ENCODE measurements at regions not wholly inside any gene's neighbourhood (a gene's known extent, or its start where the extent isn't known, plus 50 kb on each side); places are given as distances from the start of the nearest gene placed in this dataset.
"Not testable (repeated sequence)": the region's sequence is repeated elsewhere in the genome, so short reads cannot be mapped to it uniquely, and the experiment has no call there.

GRCh38 chr6:105691081-105691480 is 288.2 kb upstream of the PREP start:
- 80 to 100% methylated on average over 1 to 2 of the region's 3 CpGs for WGBS, 2 experiments
- H3K27ac ChIP-seq (ENCODE audit: insufficient read depth, low read depth, low read length, poor library complexity, severe bottlenecking), result no peak overlapping the region
- H3K9me3 ChIP-seq (ENCODE audit: control insufficient read depth, low read length), result no peaks in the 10 kb centered on the region
- H3K36me3 ChIP-seq (ENCODE audit: control insufficient read depth, insufficient read depth, low read length), result no peaks in the 10 kb centered on the region
- no peaks in the 10 kb centered on the region for H3K4me1 ChIP-seq (ENCODE audit: control insufficient read depth, insufficient read depth, low read length)
- no peak overlapping the region for H3K4me3 ChIP-seq (ENCODE audit: insufficient read depth, low read depth, low read length)
- H3K27me3 ChIP-seq (ENCODE audit: control insufficient read depth, insufficient read depth, low read length, poor library complexity, severe bottlenecking), result no peaks in the 10 kb centered on the region

- no peaks in the 10 kb centered on the region for H3K4me1 ChIP-seq (ENCODE audit: control insufficient read depth, insufficient read depth, low read length)
- H3K27ac ChIP-seq (ENCODE audit: insufficient read depth, low read depth, low read length, poor library complexity, severe bottlenecking), result no peak overlapping the region
- no peak overlapping the region for H3K4me3 ChIP-seq (ENCODE audit: insufficient read depth, low read depth, low read length)
- H3K36me3 ChIP-seq (ENCODE audit: control insufficient read depth, insufficient read depth, low read length), result no peaks in the 10 kb centered on the region
- no peaks in the 10 kb centered on the region for H3K9me3 ChIP-seq (ENCODE audit: control insufficient read depth, low read length)
- no peaks in the 10 kb centered on the region for H3K27me3 ChIP-seq (ENCODE audit: control insufficient read depth, insufficient read depth, low read length, poor library complexity, severe bottlenecking)
- WGBS, 2 experiments, result 64 to 100% methylated on average over 1 of the region's 1 CpG
These were observed 285.7 kb upstream of the PREP start for GRCh38 chr6:105688573-105688972.

- not testable (repeated sequence) for H3K4me3 ChIP-seq (ENCODE audit: insufficient read depth, low read depth, low read length); H3K27me3 ChIP-seq (ENCODE audit: control insufficient read depth, insufficient read depth, low read length, poor library complexity, severe bottlenecking); H3K9me3 ChIP-seq (ENCODE audit: control insufficient read depth, low read length); H3K27ac ChIP-seq (ENCODE audit: insufficient read depth, low read depth, low read length, poor library complexity, severe bottlenecking); H3K4me1 ChIP-seq (ENCODE audit: control insufficient read depth, insufficient read depth, low read length); H3K36me3 ChIP-seq (ENCODE audit: control insufficient read depth, insufficient read depth, low read length)
- WGBS, 2 experiments, result 90 to 96% methylated on average over 1 of the region's 1 CpG
These were observed 283.9 kb upstream of the PREP start for GRCh38 chr6:105686793-105687192.

GRCh38 chr6:105681061-105681460 is 278.2 kb upstream of the PREP start:
- Histone ChIP-seq H3K27me3 (ENCODE audit: control insufficient read depth, insufficient read depth, low read length, poor library complexity, severe bottlenecking) (no peaks in the 10 kb centered on the region), H3K4me3 (ENCODE audit: insufficient read depth, low read depth, low read length) (no peak overlapping the region), H3K36me3 (ENCODE audit: control insufficient read depth, insufficient read depth, low read length) (no peaks in the 10 kb centered on the region), H3K9me3 (ENCODE audit: control insufficient read depth, low read length) (no peaks in the 10 kb centered on the region), H3K27ac (ENCODE audit: insufficient read depth, low read depth, low read length, poor library complexity, severe bottlenecking) (no peak overlapping the region), H3K4me1 (ENCODE audit: control insufficient read depth, insufficient read depth, low read length) (no peaks in the 10 kb centered on the region)
- WGBS, 2 experiments, result 84 to 91% methylated on average over 1 of the region's 1 CpG

- no peaks in the 10 kb centered on the region for H3K27me3 ChIP-seq (ENCODE audit: control insufficient read depth, insufficient read depth, low read length, poor library complexity, severe bottlenecking)
- H3K4me3 ChIP-seq (ENCODE audit: insufficient read depth, low read depth, low read length), result no peak overlapping the region
- H3K9me3 ChIP-seq (ENCODE audit: control insufficient read depth, low read length), result no peaks in the 10 kb centered on the region
- WGBS, 2 experiments, result 71% methylated on average over 1 of the region's 1 CpG; no CpG with 5 or more reads in 1 of the 2 experiments
- H3K4me1 ChIP-seq (ENCODE audit: control insufficient read depth, insufficient read depth, low read length), result no peaks in the 10 kb centered on the region
- H3K27ac ChIP-seq (ENCODE audit: insufficient read depth, low read depth, low read length, poor library complexity, severe bottlenecking), result no peak overlapping the region
- no peaks in the 10 kb centered on the region for H3K36me3 ChIP-seq (ENCODE audit: control insufficient read depth, insufficient read depth, low read length)
These were observed 277.2 kb upstream of the PREP start for GRCh38 chr6:105680131-105680530.

GRCh38 chr6:105678516-105678915 is 275.6 kb upstream of the PREP start:
- no CpG with 5 or more reads among the region's 1 CpG for WGBS, 2 experiments
- H3K4me1 ChIP-seq (ENCODE audit: control insufficient read depth, insufficient read depth, low read length), result no peaks in the 10 kb centered on the region
- H3K27ac ChIP-seq (ENCODE audit: insufficient read depth, low read depth, low read length, poor library complexity, severe bottlenecking), result no peak overlapping the region
- H3K27me3 ChIP-seq (ENCODE audit: control insufficient read depth, insufficient read depth, low read length, poor library complexity, severe bottlenecking), result no peaks in the 10 kb centered on the region
- no peak overlapping the region for H3K4me3 ChIP-seq (ENCODE audit: insufficient read depth, low read depth, low read length)
- no peaks in the 10 kb centered on the region for H3K36me3 ChIP-seq (ENCODE audit: control insufficient read depth, insufficient read depth, low read length)
- H3K9me3 ChIP-seq (ENCODE audit: control insufficient read depth, low read length), result no peaks in the 10 kb centered on the region

- WGBS, 2 experiments, result 93 to 97% methylated on average over 2 of the region's 2 CpGs
- no peak overlapping the region for H3K27ac ChIP-seq (ENCODE audit: insufficient read depth, low read depth, low read length, poor library complexity, severe bottlenecking)
These were observed 275.0 kb upstream of the PREP start for GRCh38 chr6:105677671-105678475.

GRCh38 chr6:105676857-105677256 is 274.0 kb upstream of the PREP start:
- Histone ChIP-seq H3K9me3 (ENCODE audit: control insufficient read depth, low read length) (no peaks in the 10 kb centered on the region), H3K36me3 (ENCODE audit: control insufficient read depth, insufficient read depth, low read length) (no peaks in the 10 kb centered on the region), H3K27ac (ENCODE audit: insufficient read depth, low read depth, low read length, poor library complexity, severe bottlenecking) (no peak overlapping the region), H3K4me3 (ENCODE audit: insufficient read depth, low read depth, low read length) (no peak overlapping the region), H3K27me3 (ENCODE audit: control insufficient read depth, insufficient read depth, low read length, poor library complexity, severe bottlenecking) (no peaks in the 10 kb centered on the region), H3K4me1 (ENCODE audit: control insufficient read depth, insufficient read depth, low read length) (no peaks in the 10 kb centered on the region)
- 90 to 96% methylated on average over 3 of the region's 3 CpGs for WGBS, 2 experiments

More at GRCh38 chr6:105677671-105678475, 275.0 kb upstream of the PREP start:
- Histone ChIP-seq H3K9me3 (ENCODE audit: control insufficient read depth, low read length) (no peaks in the 10 kb centered on the region), H3K27me3 (ENCODE audit: control insufficient read depth, insufficient read depth, low read length, poor library complexity, severe bottlenecking) (no peaks in the 10 kb centered on the region), H3K4me1 (ENCODE audit: control insufficient read depth, insufficient read depth, low read length) (no peaks in the 10 kb centered on the region), H3K36me3 (ENCODE audit: control insufficient read depth, insufficient read depth, low read length) (no peaks in the 10 kb centered on the region), H3K4me3 (ENCODE audit: insufficient read depth, low read depth, low read length) (no peak overlapping the region)

- no peak overlapping the region for H3K27ac ChIP-seq (ENCODE audit: insufficient read depth, low read depth, low read length, poor library complexity, severe bottlenecking)
- H3K4me3 ChIP-seq (ENCODE audit: insufficient read depth, low read depth, low read length), result no peak overlapping the region
- no peaks in the 10 kb centered on the region for H3K4me1 ChIP-seq (ENCODE audit: control insufficient read depth, insufficient read depth, low read length)
- 65 to 68% methylated on average over 5 of the region's 5 CpGs for WGBS, 2 experiments
- H3K9me3 ChIP-seq (ENCODE audit: control insufficient read depth, low read length), result no peaks in the 10 kb centered on the region
- no peaks in the 10 kb centered on the region for H3K27me3 ChIP-seq (ENCODE audit: control insufficient read depth, insufficient read depth, low read length, poor library complexity, severe bottlenecking)
- H3K36me3 ChIP-seq (ENCODE audit: control insufficient read depth, insufficient read depth, low read length), result no peaks in the 10 kb centered on the region
These were observed 273.0 kb upstream of the PREP start for GRCh38 chr6:105675715-105676397.

GRCh38 chr6:105672856-105673538 is 270.1 kb upstream of the PREP start:
- 93 to 94% methylated on average over 2 of the region's 2 CpGs for WGBS, 2 experiments
- H3K27ac ChIP-seq (ENCODE audit: insufficient read depth, low read depth, low read length, poor library complexity, severe bottlenecking); H3K4me3 ChIP-seq (ENCODE audit: insufficient read depth, low read depth, low read length); H3K36me3 ChIP-seq (ENCODE audit: control insufficient read depth, insufficient read depth, low read length); H3K9me3 ChIP-seq (ENCODE audit: control insufficient read depth, low read length); H3K4me1 ChIP-seq (ENCODE audit: control insufficient read depth, insufficient read depth, low read length); H3K27me3 ChIP-seq (ENCODE audit: control insufficient read depth, insufficient read depth, low read length, poor library complexity, severe bottlenecking): not testable (repeated sequence)
